ENCODE measurements at regions not wholly inside any gene's neighbourhood (a gene's known extent, or its start where the extent isn't known, plus 50 kb on each side); places are given as distances from the start of the nearest gene placed in this dataset.

GRCh38 chrX:10054396-10054795, 87.2 kb downstream of the CLDN34 start (continued):
- TF ChIP-seq KIAA2018 (CRISPR knock-in tag; IDR thresholded peaks at IDR 0.05; ENCODE audit: borderline replicate concordance) = no peak
- TF ChIP-seq THAP9 (CRISPR knock-in tag; IDR thresholded peaks at IDR 0.05; ENCODE audit: borderline replicate concordance) = no peak
- no peak for TF ChIP-seq BORCS8-MEF2B (CRISPR knock-in tag; IDR thresholded peaks at IDR 0.05)
- TF ChIP-seq RNF2 (conservative IDR thresholded peaks at IDR 0.05; ENCODE audit: low read depth) = no peak
- no peak for TF ChIP-seq ZNF572 (CRISPR knock-in tag; IDR thresholded peaks at IDR 0.05)
- TF ChIP-seq ZNF768 (CRISPR knock-in tag; IDR thresholded peaks at IDR 0.05) = no peak
- no peak for TF ChIP-seq GATAD1 (CRISPR knock-in tag; IDR thresholded peaks at IDR 0.05)
- TF ChIP-seq E2F1 (CRISPR knock-in tag; IDR thresholded peaks at IDR 0.05) = no peak
- TF ChIP-seq ELF3 (CRISPR knock-in tag; IDR thresholded peaks at IDR 0.05) = no peak
- TF ChIP-seq ZSCAN21 (CRISPR knock-in tag; IDR thresholded peaks at IDR 0.05; ENCODE audit: borderline replicate concordance) = no peak
- TF ChIP-seq ZNF761 (CRISPR knock-in tag; conservative IDR thresholded peaks at IDR 0.05) = no peak
- no peak for TF ChIP-seq ZNF839 (CRISPR knock-in tag; IDR thresholded peaks at IDR 0.05; ENCODE audit: borderline replicate concordance)
- TF ChIP-seq SP4 (CRISPR knock-in tag; IDR thresholded peaks at IDR 0.05) = no peak
